ENCODE measurements at regions not wholly inside any gene's neighbourhood (a gene's known extent, or its start where the extent isn't known, plus 50 kb on each side); places are given as distances from the start of the nearest gene placed in this dataset.

- Histone ChIP-seq H3K9me3 (ENCODE audit: insufficient read depth, low read length) (no peaks in the 10 kb centered on the region), H3K79me2 (ENCODE audit: low read length) (no peaks in the 10 kb centered on the region)
Measured at GRCh38 chr2:58951722-58952121, 710.6 kb upstream of the FANCL start.

DNA sequence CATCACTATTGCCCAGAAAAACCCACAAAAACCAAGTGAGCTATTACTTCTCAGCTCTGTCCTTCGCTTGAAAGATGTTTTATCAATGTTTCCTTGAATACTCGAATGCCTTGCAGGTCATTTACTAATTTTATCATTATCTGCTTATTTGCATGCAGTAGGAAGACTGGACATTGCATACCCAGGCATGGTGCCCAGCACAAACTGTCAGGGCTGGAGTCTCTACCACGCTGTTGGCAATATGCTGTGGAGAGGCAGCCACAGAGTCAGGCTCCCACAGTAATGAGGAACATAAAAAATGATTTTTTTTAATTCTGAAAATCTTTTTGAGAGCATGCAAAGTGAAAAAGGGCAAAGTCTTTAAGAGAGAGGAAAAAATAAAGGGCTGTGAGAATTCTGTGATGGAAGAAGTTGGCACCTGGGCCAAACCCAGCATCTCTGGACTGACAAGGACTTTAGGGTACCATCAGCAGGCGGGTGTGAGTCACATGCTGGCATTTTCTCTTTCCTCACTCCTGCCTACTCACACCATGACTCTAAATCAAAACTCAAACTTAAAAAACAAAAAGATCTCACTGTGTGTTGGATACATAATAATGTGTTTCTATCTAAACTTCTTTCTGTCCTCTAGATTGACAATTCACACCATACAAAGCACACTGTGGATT lies 709.8 kb upstream of the FANCL start:
- H3K36me3 ChIP-seq (replicated peaks; ENCODE audit: low read depth, low read length), result no peaks in the 10 kb centered on the region
- no peaks in the 10 kb centered on the region for H3K79me2 ChIP-seq (ENCODE audit: low read length)
- no peak overlapping the region for H3K27ac ChIP-seq (ENCODE audit: low read length)
- no peaks in the 10 kb centered on the region for H3K9me3 ChIP-seq (ENCODE audit: insufficient read depth, low read length)
- H3K27me3 ChIP-seq (ENCODE audit: low read depth, low read length), result no peaks in the 10 kb centered on the region
- no peaks in the 10 kb centered on the region for H4K20me1 ChIP-seq (ENCODE audit: insufficient read depth, low read length)
- no peak overlapping the region for H3K9ac ChIP-seq (ENCODE audit: low read length)
- no peak overlapping the region for H2AFZ ChIP-seq (ENCODE audit: low read depth, low read length)
- no peaks in the 10 kb centered on the region for H3K4me1 ChIP-seq (ENCODE audit: low read length)
- H3K4me3 ChIP-seq (ENCODE audit: low read length), result no peak overlapping the region
- no peak overlapping the region for H3K4me2 ChIP-seq (ENCODE audit: low read length)
- TF ChIP-seq EZH2phosphoT487 (IDR thresholded peaks at IDR 0.05; ENCODE audit: low read depth), result no peak
- TF ChIP-seq, protein P1, sequence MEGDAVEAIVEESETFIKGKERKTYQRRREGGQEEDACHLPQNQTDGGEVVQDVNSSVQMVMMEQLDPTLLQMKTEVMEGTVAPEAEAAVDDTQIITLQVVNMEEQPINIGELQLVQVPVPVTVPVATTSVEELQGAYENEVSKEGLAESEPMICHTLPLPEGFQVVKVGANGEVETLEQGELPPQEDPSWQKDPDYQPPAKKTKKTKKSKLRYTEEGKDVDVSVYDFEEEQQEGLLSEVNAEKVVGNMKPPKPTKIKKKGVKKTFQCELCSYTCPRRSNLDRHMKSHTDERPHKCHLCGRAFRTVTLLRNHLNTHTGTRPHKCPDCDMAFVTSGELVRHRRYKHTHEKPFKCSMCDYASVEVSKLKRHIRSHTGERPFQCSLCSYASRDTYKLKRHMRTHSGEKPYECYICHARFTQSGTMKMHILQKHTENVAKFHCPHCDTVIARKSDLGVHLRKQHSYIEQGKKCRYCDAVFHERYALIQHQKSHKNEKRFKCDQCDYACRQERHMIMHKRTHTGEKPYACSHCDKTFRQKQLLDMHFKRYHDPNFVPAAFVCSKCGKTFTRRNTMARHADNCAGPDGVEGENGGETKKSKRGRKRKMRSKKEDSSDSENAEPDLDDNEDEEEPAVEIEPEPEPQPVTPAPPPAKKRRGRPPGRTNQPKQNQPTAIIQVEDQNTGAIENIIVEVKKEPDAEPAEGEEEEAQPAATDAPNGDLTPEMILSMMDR (IDR thresholded peaks at IDR 0.05; ENCODE audit: low read depth, low read length), result no peak

More at GRCh38 chr2:58951722-58952121, 710.6 kb upstream of the FANCL start:
- Histone ChIP-seq H2AFZ (ENCODE audit: low read depth, low read length) (no peak overlapping the region), H3K9ac (ENCODE audit: low read length) (no peak overlapping the region), H3K4me1 (ENCODE audit: low read length) (no peaks in the 10 kb centered on the region), H3K4me3 (ENCODE audit: low read length) (no peak overlapping the region), H3K27ac (ENCODE audit: low read length) (no peak overlapping the region), H3K36me3 (replicated peaks; ENCODE audit: low read depth, low read length) (no peaks in the 10 kb centered on the region), H3K4me2 (ENCODE audit: low read length) (no peak overlapping the region), H3K27me3 (ENCODE audit: low read depth, low read length) (no peaks in the 10 kb centered on the region), H4K20me1 (ENCODE audit: insufficient read depth, low read length) (no peaks in the 10 kb centered on the region)
- TF ChIP-seq, protein P1 (IDR thresholded peaks at IDR 0.05; ENCODE audit: low read depth, low read length), result no peak
- TF ChIP-seq EZH2phosphoT487 (IDR thresholded peaks at IDR 0.05; ENCODE audit: low read depth), result no peak

DNA sequence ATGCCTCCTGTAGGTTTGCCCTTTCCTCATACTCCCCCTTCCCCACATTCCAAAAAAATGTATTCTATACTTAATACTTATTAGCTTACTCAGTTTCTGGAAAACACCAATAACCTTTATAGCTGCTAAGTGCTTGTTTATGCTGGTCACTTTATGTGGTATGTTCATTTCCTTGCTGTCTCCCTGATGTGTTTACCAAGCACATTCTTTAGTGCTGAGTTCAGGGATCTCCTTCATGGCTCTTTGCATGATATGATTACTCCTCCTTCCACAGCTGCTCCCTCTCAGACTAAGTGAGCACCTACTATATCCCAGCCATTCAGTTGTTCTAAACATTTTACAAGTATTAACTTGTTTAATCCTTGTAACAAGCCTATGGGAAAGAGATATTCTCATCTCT lies 698.3 kb upstream of the FANCL start:
- Histone ChIP-seq H3K27ac (ENCODE audit: low read length) (no peak overlapping the region), H3K27me3 (ENCODE audit: low read depth, low read length) (no peaks in the 10 kb centered on the region), H3K9me3 (ENCODE audit: insufficient read depth, low read length) (peaks cover 4% of the 10 kb centered on the region; the same call in 1 of the 2 replicates), H3K9ac (ENCODE audit: low read length) (no peak overlapping the region), H3K4me1 (ENCODE audit: low read length) (no peaks in the 10 kb centered on the region), H3K4me2 (ENCODE audit: low read length) (no peak overlapping the region), H3K4me3 (ENCODE audit: low read length) (no peak overlapping the region), H3K79me2 (ENCODE audit: low read length) (no peaks in the 10 kb centered on the region), H4K20me1 (ENCODE audit: insufficient read depth, low read length) (no peaks in the 10 kb centered on the region), H2AFZ (ENCODE audit: low read depth, low read length) (no peak overlapping the region), H3K36me3 (replicated peaks; ENCODE audit: low read depth, low read length) (no peaks in the 10 kb centered on the region)
- TF ChIP-seq, protein P1 (IDR thresholded peaks at IDR 0.05; ENCODE audit: low read depth, low read length), result no peak
- TF ChIP-seq EZH2phosphoT487 (IDR thresholded peaks at IDR 0.05; ENCODE audit: low read depth), result no peak

- Histone ChIP-seq H3K9ac (ENCODE audit: low read length) (no peak overlapping the region), H4K20me1 (ENCODE audit: insufficient read depth, low read length) (no peaks in the 10 kb centered on the region), H3K27ac (ENCODE audit: low read length) (no peak overlapping the region), H3K9me3 (ENCODE audit: insufficient read depth, low read length) (peaks cover 4% of the 10 kb centered on the region; the same call in 1 of the 2 replicates), H3K4me3 (ENCODE audit: low read length) (no peak overlapping the region), H3K4me2 (ENCODE audit: low read length) (no peak overlapping the region), H3K36me3 (replicated peaks; ENCODE audit: low read depth, low read length) (no peaks in the 10 kb centered on the region), H3K79me2 (ENCODE audit: low read length) (no peaks in the 10 kb centered on the region), H3K27me3 (ENCODE audit: low read depth, low read length) (no peaks in the 10 kb centered on the region), H2AFZ (ENCODE audit: low read depth, low read length) (no peak overlapping the region), H3K4me1 (ENCODE audit: low read length) (no peaks in the 10 kb centered on the region)
- TF ChIP-seq EZH2phosphoT487 (IDR thresholded peaks at IDR 0.05; ENCODE audit: low read depth), result no peak
- TF ChIP-seq, protein P1 (IDR thresholded peaks at IDR 0.05; ENCODE audit: low read depth, low read length), result no peak
Measured at GRCh38 chr2:58938988-58939387, 697.9 kb upstream of the FANCL start.

All from OCI-LY3 (cell line).